LNCAP (cell line): ENCODE measurements at regions not wholly inside any gene's neighbourhood (a gene's known extent, or its start where the extent isn't known, plus 50 kb on each side); places are given as distances from the start of the nearest gene placed in this dataset.

Experiments used
- TF ChIP-seq, protein P1 (sequence below): fragments of 450-650 bp; IDR thresholded peaks from 2 replicates; pipeline ENCODE4 v1.5.1; 2017; ENCODE audit warnings: mild to moderate bottlenecking

DNA sequence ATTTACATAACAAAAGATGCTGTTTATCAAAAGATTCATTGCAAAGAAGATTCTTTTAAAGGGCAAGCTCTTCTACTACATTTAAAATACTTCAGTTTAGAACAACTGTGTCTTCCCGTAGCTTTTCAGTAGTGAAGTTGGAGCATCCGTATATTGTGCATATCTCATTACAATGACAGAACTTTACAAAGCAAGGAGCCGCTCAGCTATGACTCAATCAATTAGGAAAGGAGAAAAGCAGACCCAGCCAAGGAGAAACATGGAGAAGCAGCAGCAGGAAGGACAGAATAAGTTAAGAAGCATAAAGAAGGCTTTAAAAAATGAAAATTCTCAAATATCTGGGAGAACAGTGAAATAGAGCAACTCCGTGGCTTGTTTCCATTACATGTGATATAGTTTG lies 132.6 kb upstream of the SMLR1 start:
- TF ChIP-seq, protein P1, sequence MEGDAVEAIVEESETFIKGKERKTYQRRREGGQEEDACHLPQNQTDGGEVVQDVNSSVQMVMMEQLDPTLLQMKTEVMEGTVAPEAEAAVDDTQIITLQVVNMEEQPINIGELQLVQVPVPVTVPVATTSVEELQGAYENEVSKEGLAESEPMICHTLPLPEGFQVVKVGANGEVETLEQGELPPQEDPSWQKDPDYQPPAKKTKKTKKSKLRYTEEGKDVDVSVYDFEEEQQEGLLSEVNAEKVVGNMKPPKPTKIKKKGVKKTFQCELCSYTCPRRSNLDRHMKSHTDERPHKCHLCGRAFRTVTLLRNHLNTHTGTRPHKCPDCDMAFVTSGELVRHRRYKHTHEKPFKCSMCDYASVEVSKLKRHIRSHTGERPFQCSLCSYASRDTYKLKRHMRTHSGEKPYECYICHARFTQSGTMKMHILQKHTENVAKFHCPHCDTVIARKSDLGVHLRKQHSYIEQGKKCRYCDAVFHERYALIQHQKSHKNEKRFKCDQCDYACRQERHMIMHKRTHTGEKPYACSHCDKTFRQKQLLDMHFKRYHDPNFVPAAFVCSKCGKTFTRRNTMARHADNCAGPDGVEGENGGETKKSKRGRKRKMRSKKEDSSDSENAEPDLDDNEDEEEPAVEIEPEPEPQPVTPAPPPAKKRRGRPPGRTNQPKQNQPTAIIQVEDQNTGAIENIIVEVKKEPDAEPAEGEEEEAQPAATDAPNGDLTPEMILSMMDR = no peak

DNA sequence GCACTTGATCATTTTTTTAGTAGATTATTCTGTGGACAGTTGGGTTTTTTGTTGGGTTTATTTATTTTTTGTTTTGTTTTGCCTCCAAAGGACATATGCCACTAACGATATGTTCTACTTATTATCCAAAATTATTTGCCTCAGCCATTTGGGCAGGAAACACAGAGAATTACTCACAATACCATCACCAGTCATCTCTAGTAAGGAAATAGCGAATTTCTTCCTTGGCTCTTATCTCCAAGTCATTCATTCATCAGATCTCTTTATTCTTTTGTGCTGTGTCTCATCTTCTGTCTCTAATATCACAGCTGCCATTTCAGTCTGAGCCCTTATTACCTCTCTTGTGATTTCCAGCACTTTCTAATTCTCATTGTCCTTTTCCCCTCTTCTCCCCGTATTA lies 130.4 kb upstream of the SMLR1 start:
- TF ChIP-seq, protein P1 = no peak

DNA sequence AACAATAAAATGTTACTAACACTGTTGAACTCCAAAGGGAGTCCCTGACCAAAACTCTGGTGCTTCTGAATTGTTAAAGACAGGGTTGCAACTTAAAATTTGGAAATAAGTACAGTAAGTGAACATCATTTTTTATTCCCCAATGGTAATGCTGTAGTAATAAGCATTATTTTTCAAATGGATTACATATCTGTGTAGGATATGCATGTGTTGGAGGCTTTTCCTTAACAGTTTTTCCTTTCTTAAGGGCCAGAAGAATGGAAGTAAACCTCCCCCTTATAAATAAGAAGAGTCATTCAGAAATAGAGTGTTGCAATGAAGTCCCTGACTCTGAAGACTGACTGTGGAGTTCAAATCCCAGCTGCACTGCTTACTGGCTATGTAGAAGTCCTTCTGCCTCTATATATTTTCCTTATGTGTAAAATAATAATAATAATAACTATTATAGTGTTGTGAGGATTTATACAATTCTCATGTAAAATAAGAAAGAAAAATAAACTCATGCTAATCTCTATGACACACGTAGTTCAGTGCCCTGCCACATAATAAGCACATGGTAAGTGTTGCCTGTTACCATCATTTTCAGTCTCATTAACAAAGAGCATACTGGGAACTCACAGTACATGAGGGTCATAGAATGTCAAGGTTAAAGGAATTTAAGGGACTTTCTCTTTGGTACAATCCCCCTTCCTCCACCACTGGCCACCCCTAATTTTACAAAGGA lies 129.8 kb upstream of the SMLR1 start:
- TF ChIP-seq, protein P1 = no peak

DNA sequence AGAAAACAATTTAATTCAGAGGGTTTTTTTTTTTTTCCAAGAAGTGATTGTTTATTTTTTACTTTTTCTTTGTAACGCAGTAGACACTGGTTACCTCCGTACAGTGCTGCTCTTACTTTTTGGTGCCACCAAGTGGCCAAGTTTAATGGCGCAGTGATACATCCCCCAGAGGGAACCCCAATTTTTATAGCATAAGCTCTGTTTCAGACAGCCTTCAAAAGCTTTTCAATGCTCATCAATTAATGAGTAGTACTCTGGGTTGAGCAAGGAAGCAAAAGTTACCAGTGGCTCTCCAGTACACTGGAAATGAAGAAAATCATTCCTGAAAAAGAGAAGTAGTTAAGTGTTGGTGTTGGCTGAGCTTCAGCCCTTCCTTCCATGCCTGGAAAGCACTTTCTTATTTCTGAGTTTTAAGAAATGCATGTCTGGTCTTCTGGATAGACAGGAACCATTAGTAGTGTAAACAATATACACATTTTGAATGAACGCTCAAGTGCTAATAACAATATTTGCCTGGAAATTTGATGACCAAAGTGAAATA lies 129.1 kb upstream of the SMLR1 start:
- TF ChIP-seq, protein P1 = peak; percentile 89

DNA sequence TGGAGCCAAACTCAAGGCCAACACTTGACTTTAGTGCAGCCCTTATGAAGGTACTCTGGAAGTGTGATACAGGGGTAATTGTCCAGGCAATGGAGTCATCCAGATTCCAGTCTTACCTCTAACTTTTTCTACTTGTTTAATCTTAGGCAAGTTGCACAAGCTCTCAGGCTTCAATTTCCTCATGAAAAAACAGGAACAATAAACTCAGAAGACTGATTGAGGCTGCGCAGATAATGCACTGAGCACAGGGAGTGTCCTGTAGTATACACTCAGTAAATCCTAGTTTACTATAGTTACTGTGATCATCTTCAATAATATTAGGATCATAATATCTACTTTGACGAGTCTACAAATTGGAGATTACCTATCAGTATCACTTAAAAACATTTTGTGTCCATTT lies 127.5 kb upstream of the SMLR1 start:
- TF ChIP-seq, protein P1 = no peak

DNA sequence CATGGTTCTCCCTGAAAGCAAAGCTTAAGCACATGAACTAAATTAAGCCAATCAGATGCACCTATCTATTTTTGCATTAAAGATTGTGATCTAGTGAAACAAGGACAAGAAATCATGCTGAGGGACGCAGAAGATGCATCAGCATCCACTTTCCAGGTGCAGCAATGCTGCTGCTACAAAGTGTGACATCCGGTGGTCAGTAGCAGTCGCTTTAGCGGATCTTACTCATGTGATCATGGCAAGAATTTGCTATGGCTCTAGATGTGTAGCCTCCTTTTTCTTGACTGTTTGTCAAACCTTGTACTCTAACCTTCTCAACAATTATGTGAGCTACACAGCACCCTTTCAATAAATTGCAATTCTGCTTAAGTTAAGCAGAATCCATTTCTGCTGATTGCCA lies 126.8 kb upstream of the SMLR1 start:
- TF ChIP-seq, protein P1 = no peak

DNA sequence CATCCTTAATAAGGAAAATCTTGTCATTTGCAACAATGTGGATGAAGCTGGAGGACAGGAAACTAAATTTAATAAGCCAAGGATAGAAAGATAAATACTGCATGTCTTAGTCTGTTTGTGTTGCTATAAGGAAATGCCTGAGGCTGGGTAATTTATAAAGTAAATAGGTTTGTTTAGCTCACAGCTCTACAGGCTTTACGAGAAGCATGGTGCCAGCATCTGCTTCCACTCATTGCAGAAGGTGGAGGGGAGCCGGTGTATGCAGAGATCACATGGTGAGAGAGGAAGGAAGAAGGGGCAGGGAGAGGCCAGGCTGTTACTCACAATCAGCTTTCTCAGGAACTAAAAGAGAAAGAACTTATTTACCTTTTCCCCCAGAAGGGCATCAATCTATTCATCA lies 118.9 kb upstream of the SMLR1 start:
- TF ChIP-seq, protein P1 = no peak
